Astrocyte (in vitro differentiated cells and primary cell): ENCODE measurements at regions not wholly inside any gene's neighbourhood (a gene's known extent, or its start where the extent isn't known, plus 50 kb on each side); places are given as distances from the start of the nearest gene placed in this dataset.

Experiments
- DNase-seq: peaks from one replicate; pipeline ENCODE4 v3.0.0-alpha.2; 2010; ENCODE audit warnings: low read depth
- FAIRE-seq: peaks from 2 replicates; lab custom pipeline; 2011; peaks lifted over from hg19 to GRCh38; lab: Jason Lieb, UNC
- H2AFZ ChIP-seq: 2 replicates; pipeline ENCODE4 v1.6.0; 2012; ENCODE audit warnings: low read depth, low read length, inconsistent platforms
- H3K27ac ChIP-seq: 2 replicates; pipeline ENCODE4 v1.5.1; 2011; ENCODE audit warnings: low read depth, low read length, inconsistent platforms
- H3K27me3 ChIP-seq: 2 replicates; pipeline ENCODE4 v1.6.0; 2011; ENCODE audit warnings: low read length, inconsistent platforms; ENCODE audit not compliant: insufficient read depth
- H3K36me3 ChIP-seq: 2 replicates; pipeline ENCODE4 v1.5.1; 2011; ENCODE audit warnings: low read length, inconsistent platforms; ENCODE audit not compliant: insufficient read depth
- H3K4me1 ChIP-seq: 2 replicates; pipeline ENCODE4 v1.5.1; 2011; ENCODE audit warnings: low read length, inconsistent platforms; ENCODE audit not compliant: insufficient read depth
- H3K4me2 ChIP-seq: 2 replicates; pipeline ENCODE4 v1.6.0; 2012; ENCODE audit warnings: low read length, inconsistent platforms
- H3K4me3 ChIP-seq: 2 replicates; pipeline ENCODE4 v1.5.1; 2011; ENCODE audit warnings: low read depth, mild to moderate bottlenecking, low read length, inconsistent platforms; ENCODE audit not compliant: insufficient read depth
- H3K79me2 ChIP-seq: 2 replicates; pipeline ENCODE4 v1.6.0; 2012; ENCODE audit warnings: mild to moderate bottlenecking, low read length, inconsistent platforms; ENCODE audit not compliant: insufficient read depth
- H3K9ac ChIP-seq: 2 replicates; pipeline ENCODE4 v1.6.0; 2012; ENCODE audit warnings: mild to moderate bottlenecking, low read length, inconsistent platforms
- H3K9me3 ChIP-seq: 2 replicates; pipeline ENCODE4 v1.5.1; 2012; ENCODE audit warnings: low read depth, mild to moderate bottlenecking, low read length, inconsistent platforms; ENCODE audit not compliant: insufficient read depth
- H4K20me1 ChIP-seq: 2 replicates; pipeline ENCODE4 v1.6.0; 2012; ENCODE audit warnings: low read length, inconsistent platforms; ENCODE audit not compliant: insufficient read depth
- H3K27ac Mint-ChIP-seq: one replicate; pipeline ENCODE4 v1.8.0; 2021; ENCODE audit warnings: mild to moderate bottlenecking, mixed read lengths; ENCODE audit not compliant: unreplicated experiment
- H3K27me3 Mint-ChIP-seq: one replicate; pipeline ENCODE4 v1.8.0; 2021; ENCODE audit warnings: low read depth, mixed read lengths; ENCODE audit not compliant: unreplicated experiment
- H3K36me3 Mint-ChIP-seq: one replicate; pipeline ENCODE4 v1.8.0; 2021; ENCODE audit warnings: low read depth, mixed read lengths; ENCODE audit not compliant: unreplicated experiment
- H3K4me1 Mint-ChIP-seq: one replicate; pipeline ENCODE4 v1.8.0; 2021; ENCODE audit warnings: low read depth, mixed read lengths; ENCODE audit not compliant: unreplicated experiment
- H3K4me3 Mint-ChIP-seq: one replicate; pipeline ENCODE4 v1.8.0; 2021; ENCODE audit warnings: mild to moderate bottlenecking, moderate library complexity, mixed read lengths; ENCODE audit not compliant: unreplicated experiment
- H3K9me3 Mint-ChIP-seq: one replicate; pipeline ENCODE4 v1.8.0; 2021; ENCODE audit warnings: mild to moderate bottlenecking, mixed read lengths; ENCODE audit not compliant: unreplicated experiment
- CTCF ChIP-seq: IDR thresholded peaks from 2 replicates; pipeline ENCODE4 v1.5.1; 2011; ENCODE audit warnings: low read depth, mild to moderate bottlenecking, inconsistent platforms, low read length, moderate library complexity; ENCODE audit not compliant: insufficient read depth
- EZH2 ChIP-seq: IDR thresholded peaks from 2 replicates; pipeline ENCODE4 v1.6.1; 2012; ENCODE audit warnings: mild to moderate bottlenecking, low read length, inconsistent platforms; ENCODE audit not compliant: insufficient read depth

DNA sequence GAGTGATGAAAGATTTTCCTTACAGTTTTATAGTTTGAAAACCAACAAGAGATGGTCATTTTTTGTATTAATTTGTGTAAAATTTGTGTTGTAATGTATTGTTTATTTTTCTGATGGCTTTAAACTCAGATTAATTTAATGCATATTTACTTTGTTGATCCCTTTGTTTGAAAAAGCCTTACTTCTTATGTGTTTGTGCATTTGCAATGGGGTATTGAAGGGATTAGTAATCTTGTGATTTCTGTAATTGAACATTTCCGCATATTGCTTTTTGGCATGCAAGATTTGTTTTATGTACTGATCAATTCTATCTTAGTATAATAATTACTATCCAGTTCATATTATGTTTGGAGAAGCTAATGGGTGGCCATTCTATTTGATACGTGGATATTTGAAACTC lies 98.4 kb upstream of the ROBO1 start:
- FAIRE-seq, result no peak

GRCh38 chr3:79864077-79864476 lies 96.3 kb upstream of the ROBO1 start:
- Mint-ChIP-seq H3K4me3 (no peak overlapping the region), H3K27me3 (no peaks in the 10 kb centered on the region), H3K27ac (no peak overlapping the region), H3K9me3 (no peaks in the 10 kb centered on the region), H3K4me1 (no peaks in the 10 kb centered on the region), H3K36me3 (no peaks in the 10 kb centered on the region)
- Histone ChIP-seq H2AFZ (no peak overlapping the region), H3K4me1 (no peaks in the 10 kb centered on the region), H3K9ac (no peak overlapping the region), H4K20me1 (no peaks in the 10 kb centered on the region), H3K4me2 (no peak overlapping the region), H3K27ac (no peak overlapping the region), H3K36me3 (no peaks in the 10 kb centered on the region), H3K79me2 (no peaks in the 10 kb centered on the region), H3K4me3 (no peak overlapping the region), H3K9me3 (no peaks in the 10 kb centered on the region), H3K27me3 (no peaks in the 10 kb centered on the region)
- FAIRE-seq, result no peak
- no peak for DNase-seq
- TF ChIP-seq CTCF, result no peak
- TF ChIP-seq EZH2, result no peak

More for the DNA sequence above, 98.4 kb upstream of the ROBO1 start:
- no peak overlapping the region for H3K27ac Mint-ChIP-seq
- no peak overlapping the region for H3K4me3 Mint-ChIP-seq
- Histone ChIP-seq H2AFZ (no peak overlapping the region), H3K27ac (no peak overlapping the region), H3K36me3 (no peaks in the 10 kb centered on the region), H3K9ac (no peak overlapping the region), H3K4me3 (no peak overlapping the region), H3K27me3 (no peaks in the 10 kb centered on the region), H3K4me1 (peaks cover 2% of the 10 kb centered on the region), H4K20me1 (no peaks in the 10 kb centered on the region), H3K9me3 (no peaks in the 10 kb centered on the region), H3K79me2 (no peaks in the 10 kb centered on the region), H3K4me2 (no peak overlapping the region)
- H3K9me3 Mint-ChIP-seq, result no peaks in the 10 kb centered on the region
- no peaks in the 10 kb centered on the region for H3K36me3 Mint-ChIP-seq
- H3K27me3 Mint-ChIP-seq, result no peaks in the 10 kb centered on the region
- TF ChIP-seq CTCF, result no peak
- no peak for TF ChIP-seq EZH2
- no peak for DNase-seq
- H3K4me1 Mint-ChIP-seq, result peaks cover 2% of the 10 kb centered on the region

- no peaks in the 10 kb centered on the region for H3K79me2 ChIP-seq
- no peak overlapping the region for H3K27ac ChIP-seq
- H3K27me3 ChIP-seq, result no peaks in the 10 kb centered on the region
- H2AFZ ChIP-seq, result no peak overlapping the region
- H3K4me1 ChIP-seq, result no peaks in the 10 kb centered on the region
- H4K20me1 ChIP-seq, result no peaks in the 10 kb centered on the region
- no peak overlapping the region for H3K4me2 ChIP-seq
- H3K4me3 ChIP-seq, result no peak overlapping the region
- H3K9me3 ChIP-seq, result no peaks in the 10 kb centered on the region
- Mint-ChIP-seq H3K4me3 (no peak overlapping the region), H3K9me3 (no peaks in the 10 kb centered on the region), H3K4me1 (no peaks in the 10 kb centered on the region), H3K36me3 (no peaks in the 10 kb centered on the region), H3K27me3 (no peaks in the 10 kb centered on the region), H3K27ac (no peak overlapping the region)
- no peak for TF ChIP-seq EZH2
- no peak for TF ChIP-seq CTCF
- H3K36me3 ChIP-seq, result no peaks in the 10 kb centered on the region
- no peak overlapping the region for H3K9ac ChIP-seq
- no peak for FAIRE-seq
- DNase-seq, result no peak
Observed at GRCh38 chr3:79848876-79849275, 81.1 kb upstream of the ROBO1 start.
